HL-60 (cell line): ENCODE measurements at regions not wholly inside any gene's neighbourhood (a gene's known extent, or its start where the extent isn't known, plus 50 kb on each side); places are given as distances from the start of the nearest gene placed in this dataset.

ENCODE experiments used
- CTCF ChIP-seq: IDR thresholded peaks from one replicate; pipeline ENCODE4 v1.5.1; 2011; ENCODE audit warnings: low read length, control low read depth, inconsistent platforms; ENCODE audit not compliant: insufficient read depth
- GABPA ChIP-seq: IDR thresholded peaks from 2 replicates; pipeline ENCODE4 v1.6.1; 2012; ENCODE audit warnings: low read depth
- POLR2AphosphoS5 ChIP-seq: IDR thresholded peaks from 2 replicates; pipeline ENCODE4 v1.6.1; 2012; ENCODE audit warnings: low read depth
- REST ChIP-seq: IDR thresholded peaks from 2 replicates; pipeline ENCODE4 v1.6.1; 2012; ENCODE audit warnings: low read depth; ENCODE audit not compliant: insufficient replicate concordance
- SPI1 ChIP-seq: IDR thresholded peaks from 2 replicates; pipeline ENCODE4 v1.6.1; 2012; ENCODE audit warnings: low read depth, mild to moderate bottlenecking, borderline replicate concordance

- no peak for TF ChIP-seq CTCF
- no peak for TF ChIP-seq SPI1
- no peak for TF ChIP-seq REST
- TF ChIP-seq GABPA, result no peak
- TF ChIP-seq POLR2AphosphoS5, result no peak
Measured at GRCh38 chr16:59478838-59479237, 744.7 kb upstream of the GOT2 start.
